ENCODE measurements at regions not wholly inside any gene's neighbourhood (a gene's known extent, or its start where the extent isn't known, plus 50 kb on each side); places are given as distances from the start of the nearest gene placed in this dataset.

- Histone ChIP-seq H4K20me1 (ENCODE audit: insufficient read depth) (no peaks in the 10 kb centered on the region), H3K9me3 (ENCODE audit: control insufficient read depth in 1 of 2, insufficient read depth in 1 of 2, low read depth in 1 of 2, low read length in 2 of 2) (no peaks in the 10 kb centered on the region), H2AFZ (ENCODE audit: low read depth, low read length, poor library complexity, severe bottlenecking) (no peak overlapping the region), H3K4me1 (ENCODE audit: control insufficient read depth in 1 of 2, insufficient read depth in 2 of 2, low read length in 2 of 2) (no peaks in the 10 kb centered on the region), H3K9me2 (ENCODE audit: insufficient read depth) (no peaks in the 10 kb centered on the region), H3K27me3 (ENCODE audit: insufficient read depth, low read length) (peaks cover 10% of the 10 kb centered on the region; the same call in 1 of the 2 replicates), H3K4me3 (replicated peaks in 1 of 2; ENCODE audit: low read depth in 1 of 2, low read length in 2 of 2) (no peak overlapping the region), H3K27ac (ENCODE audit: low read depth, low read length) (no peak overlapping the region), H3K36me3 (ENCODE audit: control insufficient read depth in 1 of 2, insufficient read depth in 2 of 2, low read length in 2 of 2) (no peaks in the 10 kb centered on the region), H3K9ac (ENCODE audit: low read length) (no peak overlapping the region), H3K4me2 (ENCODE audit: low read length) (no peak overlapping the region), H3K79me2 (ENCODE audit: insufficient read depth, low read length) (no peaks in the 10 kb centered on the region)
- TF ChIP-seq ZFX (IDR thresholded peaks at IDR 0.05) (no peak), ZBTB33 (IDR thresholded peaks at IDR 0.05; ENCODE audit: extremely low read depth, insufficient replicate concordance, low read length) (no peak), EGR1 (IDR thresholded peaks at IDR 0.05; ENCODE audit: low read depth) (no peak), FOSL1 (IDR thresholded peaks at IDR 0.05; ENCODE audit: low read depth) (no peak), POLR2A (IDR thresholded peaks at IDR 0.05; ENCODE audit: borderline replicate concordance, extremely low read depth, insufficient read depth, insufficient read length) (no peak), RAD21 (IDR thresholded peaks at IDR 0.05; ENCODE audit: low read depth) (no peak), TCF7L2 (IDR thresholded peaks at IDR 0.05; ENCODE audit: borderline replicate concordance, extremely low read depth, insufficient read depth, insufficient read length) (no peak), CBX3 (IDR thresholded peaks at IDR 0.05; ENCODE audit: low read depth) (no peak), EZH2 (IDR thresholded peaks at IDR 0.05) (no peak), ZNF274 (IDR thresholded peaks at IDR 0.05; ENCODE audit: low read depth, low read length) (no peak), POLR2AphosphoS5 (IDR thresholded peaks at IDR 0.05; ENCODE audit: low read depth, low read length) (no peak), YY1 (IDR thresholded peaks at IDR 0.05; ENCODE audit: extremely low read depth, insufficient replicate concordance, low read depth, low read length) (no peak), ELF1 (IDR thresholded peaks at IDR 0.05; ENCODE audit: borderline replicate concordance, low read depth) (no peak), EZH2phosphoT487 (IDR thresholded peaks at IDR 0.05; ENCODE audit: borderline replicate concordance) (no peak)
- TF ChIP-seq, protein P1, sequence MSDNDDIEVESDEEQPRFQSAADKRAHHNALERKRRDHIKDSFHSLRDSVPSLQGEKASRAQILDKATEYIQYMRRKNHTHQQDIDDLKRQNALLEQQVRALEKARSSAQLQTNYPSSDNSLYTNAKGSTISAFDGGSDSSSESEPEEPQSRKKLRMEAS (IDR thresholded peaks at IDR 0.05): no peak
- TF ChIP-seq, protein P2, sequence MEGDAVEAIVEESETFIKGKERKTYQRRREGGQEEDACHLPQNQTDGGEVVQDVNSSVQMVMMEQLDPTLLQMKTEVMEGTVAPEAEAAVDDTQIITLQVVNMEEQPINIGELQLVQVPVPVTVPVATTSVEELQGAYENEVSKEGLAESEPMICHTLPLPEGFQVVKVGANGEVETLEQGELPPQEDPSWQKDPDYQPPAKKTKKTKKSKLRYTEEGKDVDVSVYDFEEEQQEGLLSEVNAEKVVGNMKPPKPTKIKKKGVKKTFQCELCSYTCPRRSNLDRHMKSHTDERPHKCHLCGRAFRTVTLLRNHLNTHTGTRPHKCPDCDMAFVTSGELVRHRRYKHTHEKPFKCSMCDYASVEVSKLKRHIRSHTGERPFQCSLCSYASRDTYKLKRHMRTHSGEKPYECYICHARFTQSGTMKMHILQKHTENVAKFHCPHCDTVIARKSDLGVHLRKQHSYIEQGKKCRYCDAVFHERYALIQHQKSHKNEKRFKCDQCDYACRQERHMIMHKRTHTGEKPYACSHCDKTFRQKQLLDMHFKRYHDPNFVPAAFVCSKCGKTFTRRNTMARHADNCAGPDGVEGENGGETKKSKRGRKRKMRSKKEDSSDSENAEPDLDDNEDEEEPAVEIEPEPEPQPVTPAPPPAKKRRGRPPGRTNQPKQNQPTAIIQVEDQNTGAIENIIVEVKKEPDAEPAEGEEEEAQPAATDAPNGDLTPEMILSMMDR (IDR thresholded peaks at IDR 0.05 in 2 of 3, conservative IDR thresholded peaks at IDR 0.05 in 1 of 3; ENCODE audit: borderline replicate concordance in 1 of 3, insufficient read depth in 1 of 3, low read depth in 2 of 3, low read length in 2 of 3): no peak
- TF ChIP-seq, protein P3, sequence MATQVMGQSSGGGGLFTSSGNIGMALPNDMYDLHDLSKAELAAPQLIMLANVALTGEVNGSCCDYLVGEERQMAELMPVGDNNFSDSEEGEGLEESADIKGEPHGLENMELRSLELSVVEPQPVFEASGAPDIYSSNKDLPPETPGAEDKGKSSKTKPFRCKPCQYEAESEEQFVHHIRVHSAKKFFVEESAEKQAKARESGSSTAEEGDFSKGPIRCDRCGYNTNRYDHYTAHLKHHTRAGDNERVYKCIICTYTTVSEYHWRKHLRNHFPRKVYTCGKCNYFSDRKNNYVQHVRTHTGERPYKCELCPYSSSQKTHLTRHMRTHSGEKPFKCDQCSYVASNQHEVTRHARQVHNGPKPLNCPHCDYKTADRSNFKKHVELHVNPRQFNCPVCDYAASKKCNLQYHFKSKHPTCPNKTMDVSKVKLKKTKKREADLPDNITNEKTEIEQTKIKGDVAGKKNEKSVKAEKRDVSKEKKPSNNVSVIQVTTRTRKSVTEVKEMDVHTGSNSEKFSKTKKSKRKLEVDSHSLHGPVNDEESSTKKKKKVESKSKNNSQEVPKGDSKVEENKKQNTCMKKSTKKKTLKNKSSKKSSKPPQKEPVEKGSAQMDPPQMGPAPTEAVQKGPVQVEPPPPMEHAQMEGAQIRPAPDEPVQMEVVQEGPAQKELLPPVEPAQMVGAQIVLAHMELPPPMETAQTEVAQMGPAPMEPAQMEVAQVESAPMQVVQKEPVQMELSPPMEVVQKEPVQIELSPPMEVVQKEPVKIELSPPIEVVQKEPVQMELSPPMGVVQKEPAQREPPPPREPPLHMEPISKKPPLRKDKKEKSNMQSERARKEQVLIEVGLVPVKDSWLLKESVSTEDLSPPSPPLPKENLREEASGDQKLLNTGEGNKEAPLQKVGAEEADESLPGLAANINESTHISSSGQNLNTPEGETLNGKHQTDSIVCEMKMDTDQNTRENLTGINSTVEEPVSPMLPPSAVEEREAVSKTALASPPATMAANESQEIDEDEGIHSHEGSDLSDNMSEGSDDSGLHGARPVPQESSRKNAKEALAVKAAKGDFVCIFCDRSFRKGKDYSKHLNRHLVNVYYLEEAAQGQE (IDR thresholded peaks at IDR 0.05; ENCODE audit: low read depth): no peak
- TF ChIP-seq, protein P4, sequence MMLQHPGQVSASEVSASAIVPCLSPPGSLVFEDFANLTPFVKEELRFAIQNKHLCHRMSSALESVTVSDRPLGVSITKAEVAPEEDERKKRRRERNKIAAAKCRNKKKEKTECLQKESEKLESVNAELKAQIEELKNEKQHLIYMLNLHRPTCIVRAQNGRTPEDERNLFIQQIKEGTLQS (IDR thresholded peaks at IDR 0.05): no peak
- BruUV-seq (replicated peaks): no TSS peak
- POLR2A ChIA-PET: no interaction called here
- intact Hi-C loops (cut with micrococcal nuclease): no loop called here
- CTCF ChIA-PET: no interaction called here
- DNase-seq (ENCODE audit: low read depth, low spot score) (no peak), ATAC-seq (no peak)
- RAD21 ChIA-PET (ENCODE audit: low non-redundant PET in 1 of 2, low total read pairs in 2 of 2, uncharacterized antibody in 2 of 2, unreplicated experiment in 2 of 2): interaction anchor here in 1 of 2 experiments (0.6 kb wide), 1 partner anchor 361 kb away, joined by 4 read pairs; no protein-coding TSS in a partner anchor
Observed at GRCh38 chr20:57999465-58000111, 228.9 kb downstream of the ANKRD60 start.

All from HCT116 (cell line).